Naive thymus-derived CD4-positive, alpha-beta T cell (primary cell): ENCODE measurements at regions not wholly inside any gene's neighbourhood (a gene's known extent, or its start where the extent isn't known, plus 50 kb on each side); places are given as distances from the start of the nearest gene placed in this dataset.
A peak's percentile ranks its signal among the peaks of the same experiment; 100 is the strongest.

Experiments used
- ATAC-seq: fragments of 150-1000 bp; cut with Tn5 transposase; 2 replicates; pipeline ENCODE4 v1.10.0; 2021; ENCODE audit warnings: mild to moderate bottlenecking, moderate library complexity
- CTCF ChIA-PET: fragments of 350-600 bp; sonication (Branson Sonifier 250); formaldehyde crosslinking; loops from one replicate; lab custom pipeline; 2021; ENCODE audit warnings: antibody characterized with exemption; lab: Charles Lee
- POLR2A ChIA-PET: fragments of 350-600 bp; sonication (Branson Sonifier 250); formaldehyde crosslinking; loops from one replicate; lab custom pipeline; 2021; ENCODE audit warnings: antibody characterized with exemption, inconsistent platforms; lab: Charles Lee
- DNase-seq, 9 donors: peaks; one replicate each; pipeline versions ENCODE4 v3.0.0 to v3.0.0-alpha.2; 2020 to 2022; ENCODE audit warnings: mixed read lengths in 1 of 9
- H3K27ac ChIP-seq: one replicate; pipeline ENCODE4 v1.7.0; 2013; ENCODE audit warnings: mild to moderate bottlenecking, low read depth, low read length, moderate library complexity
- H3K27me3 ChIP-seq, 2 donors: one replicate each; pipeline ENCODE4 v1.7.0; 2013; ENCODE audit warnings: low read length in 2 of 2, mild to moderate bottlenecking in 2 of 2, moderate library complexity in 2 of 2; ENCODE audit not compliant: control insufficient read depth in 2 of 2, insufficient read depth in 2 of 2
- H3K36me3 ChIP-seq, 3 experiments: 1 replicate in 2 of 3; 2 replicates in 1 of 3; pipeline ENCODE4 v1.7.0; 2013; ENCODE audit warnings: low read length in 3 of 3, mild to moderate bottlenecking in 3 of 3, moderate library complexity in 1 of 3; ENCODE audit not compliant: insufficient read depth in 3 of 3, control insufficient read depth in 2 of 3
- H3K4me1 ChIP-seq, 2 donors: one replicate each; pipeline ENCODE4 v1.7.0; 2013; ENCODE audit warnings: low read length in 2 of 2, mild to moderate bottlenecking in 2 of 2, moderate library complexity in 1 of 2; ENCODE audit not compliant: control insufficient read depth in 2 of 2, insufficient read depth in 2 of 2
- H3K4me3 ChIP-seq: 2 replicates; pipeline ENCODE4 v1.7.0; 2013; ENCODE audit warnings: mild to moderate bottlenecking, low read length
- H3K9me3 ChIP-seq, 3 experiments: 1 replicate in 2 of 3; 2 replicates in 1 of 3; pipeline ENCODE4 v1.7.0; 2013; ENCODE audit warnings: low read length in 3 of 3; ENCODE audit not compliant: control insufficient read depth in 2 of 3
- H3K27ac Mint-ChIP-seq, 9 donors: one replicate each; pipeline ENCODE4 v1.8.0; 2020 to 2022; ENCODE audit warnings: mixed read lengths in 9 of 9, mild to moderate bottlenecking in 8 of 9, moderate library complexity in 5 of 9, inconsistent platforms in 2 of 9
- H3K27me3 Mint-ChIP-seq, 5 donors: one replicate each; pipeline ENCODE4 v1.8.0; 2021 to 2022; ENCODE audit warnings: mixed read lengths in 5 of 5, mild to moderate bottlenecking in 1 of 5
- H3K36me3 Mint-ChIP-seq, 5 donors: one replicate each; pipeline ENCODE4 v1.8.0; 2020 to 2022; ENCODE audit warnings: mixed read lengths in 5 of 5, mild to moderate bottlenecking in 3 of 5, inconsistent platforms in 1 of 5
- H3K4me1 Mint-ChIP-seq, 7 donors: one replicate each; pipeline ENCODE4 v1.8.0; 2020 to 2022; ENCODE audit warnings: mixed read lengths in 7 of 7, mild to moderate bottlenecking in 3 of 7, inconsistent platforms in 1 of 7
- H3K4me3 Mint-ChIP-seq, 10 donors: one replicate each; pipeline ENCODE4 v1.8.0; 2020 to 2022; ENCODE audit warnings: mild to moderate bottlenecking in 10 of 10, mixed read lengths in 10 of 10, moderate library complexity in 6 of 10, inconsistent platforms in 2 of 10
- H3K9me3 Mint-ChIP-seq, 11 donors: one replicate each; pipeline ENCODE4 v1.8.0; 2020 to 2022; ENCODE audit warnings: mixed read lengths in 11 of 11, mild to moderate bottlenecking in 4 of 11, inconsistent platforms in 1 of 11, moderate library complexity in 1 of 11
- intact Hi-C, 2 donors: fragments of 100-400 bp; cut with micrococcal nuclease; formaldehyde crosslinking; loops; one replicate each; pipeline ENCODE4 v1.15.1; 2023

DNA sequence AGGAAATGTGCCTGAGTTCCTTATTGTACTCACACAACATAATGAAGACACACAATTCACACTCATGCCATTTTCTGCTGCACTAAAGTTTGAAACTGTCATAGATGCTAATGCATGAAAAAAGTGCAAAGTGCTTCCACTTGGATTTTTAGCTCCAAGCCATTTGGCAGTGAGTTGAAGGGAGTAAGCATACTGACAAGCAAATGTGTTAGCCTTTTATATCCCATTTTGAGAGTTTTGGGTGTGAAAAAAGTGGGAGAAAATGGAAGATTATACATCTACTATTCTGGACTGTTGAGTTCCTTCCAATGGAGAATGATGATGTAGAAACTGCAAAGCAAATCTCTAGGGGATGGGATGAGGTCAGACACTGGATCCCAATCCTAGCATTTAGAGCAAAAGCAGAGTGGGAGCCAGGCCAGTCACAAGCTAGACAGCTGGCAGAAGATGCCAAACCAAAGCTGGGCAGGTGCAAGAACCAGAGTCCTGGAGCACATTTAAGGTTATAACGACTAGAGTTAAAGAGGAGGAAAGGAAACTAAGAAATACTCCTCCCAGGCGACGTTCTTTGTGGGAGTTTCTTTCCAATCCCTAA, 216.8 kb downstream of the FBXO8 start:
- Mint-ChIP-seq H3K36me3 (no peaks in the 10 kb centered on the region), H3K27me3 (peaks cover 0 to 12% (median 4%) of the 10 kb centered on the region in 5 donors), H3K9me3 (peaks cover 0 to 9% (median 0%) of the 10 kb centered on the region in 11 donors), H3K4me1 (no peaks in the 10 kb centered on the region), H3K4me3 (no peak overlapping the region), H3K27ac (no peak overlapping the region)
- ATAC-seq = no peak
- Histone ChIP-seq H3K4me3 (no peak overlapping the region), H3K36me3 (no peaks in the 10 kb centered on the region), H3K9me3 (no peaks in the 10 kb centered on the region), H3K27ac (no peak overlapping the region), H3K4me1 (no peaks in the 10 kb centered on the region), H3K27me3 (no peaks in the 10 kb centered on the region)
- intact Hi-C loops = no loop called here
- CTCF ChIA-PET = no interaction called here
- DNase-seq = no peak
- POLR2A ChIA-PET = no interaction called here

- no peak overlapping the region for H3K27ac Mint-ChIP-seq
- intact Hi-C loops = no loop called here
- Histone ChIP-seq H3K4me3 (no peak overlapping the region), H3K27ac (no peak overlapping the region), H3K9me3 (no peaks in the 10 kb centered on the region), H3K27me3 (no peaks in the 10 kb centered on the region), H3K36me3 (no peaks in the 10 kb centered on the region), H3K4me1 (no peaks in the 10 kb centered on the region)
- ATAC-seq = no peak
- no peak for DNase-seq
- no peaks in the 10 kb centered on the region for H3K36me3 Mint-ChIP-seq
- H3K4me3 Mint-ChIP-seq = no peak overlapping the region
- POLR2A ChIA-PET = no interaction called here
- CTCF ChIA-PET = no interaction called here
- peaks cover 0 to 7% (median 3%) of the 10 kb centered on the region in 11 donors for H3K9me3 Mint-ChIP-seq
- no peaks in the 10 kb centered on the region for H3K4me1 Mint-ChIP-seq
- H3K27me3 Mint-ChIP-seq = peaks cover 0 to 6% (median 4%) of the 10 kb centered on the region in 5 donors
These were observed 220.6 kb downstream of the FBXO8 start for GRCh38 chr4:174062831-174063230.

DNA sequence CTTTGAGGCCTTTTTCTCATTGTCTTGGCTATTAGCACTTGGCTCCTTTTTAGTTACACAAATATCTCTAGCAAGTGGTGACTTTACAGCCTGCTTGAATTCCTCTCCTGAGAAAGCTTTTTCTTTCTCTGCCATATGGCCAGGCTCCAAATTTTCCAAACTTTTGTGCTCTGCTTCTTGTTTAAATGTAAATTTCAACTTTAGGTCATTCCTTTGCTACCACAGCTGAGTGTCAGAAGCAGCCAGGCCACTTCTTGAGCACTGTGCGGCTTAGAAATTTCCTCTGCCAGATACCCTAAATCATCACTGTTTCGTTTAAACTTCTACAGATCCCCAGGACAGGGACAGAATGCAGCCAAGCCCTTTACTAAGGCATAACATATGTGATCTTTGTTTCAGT, 222.4 kb downstream of the FBXO8 start:
- peaks cover 0 to 15% (median 3%) of the 10 kb centered on the region in 11 donors for H3K9me3 Mint-ChIP-seq
- intact Hi-C loops = no loop called here

GRCh38 chr4:174058846-174059245, 224.6 kb downstream of the FBXO8 start:
- H3K36me3 ChIP-seq = no peaks in the 10 kb centered on the region
- no peaks in the 10 kb centered on the region for H3K27me3 ChIP-seq
- H3K4me3 Mint-ChIP-seq = no peak overlapping the region
- H3K4me1 ChIP-seq = no peaks in the 10 kb centered on the region
- no peak overlapping the region for H3K27ac ChIP-seq
- peaks cover 0 to 1% (median 0%) of the 10 kb centered on the region in 7 donors for H3K4me1 Mint-ChIP-seq
- H3K27ac Mint-ChIP-seq = no peak overlapping the region
- no peak overlapping the region for H3K4me3 ChIP-seq
- CTCF ChIA-PET = no interaction called here
- POLR2A ChIA-PET = no interaction called here
- ATAC-seq (peak; percentile 24), DNase-seq (no peak)
- H3K36me3 Mint-ChIP-seq = no peaks in the 10 kb centered on the region
- intact Hi-C loops = no loop called here
- no peaks in the 10 kb centered on the region for H3K9me3 ChIP-seq
- H3K27me3 Mint-ChIP-seq = no peaks in the 10 kb centered on the region
- peaks cover 0 to 20% (median 3%) of the 10 kb centered on the region in 11 donors for H3K9me3 Mint-ChIP-seq

More for the DNA sequence above, 222.4 kb downstream of the FBXO8 start:
- H3K27ac ChIP-seq = no peak overlapping the region
- peaks cover 0 to 4% (median 0%) of the 10 kb centered on the region in 5 donors for H3K27me3 Mint-ChIP-seq
- H3K36me3 Mint-ChIP-seq = no peaks in the 10 kb centered on the region
- ATAC-seq (no peak), DNase-seq (no peak)
- ChIA-PET CTCF (no interaction called here), POLR2A (no interaction called here)
- no peak overlapping the region for H3K4me3 ChIP-seq
- peaks cover 0 to 1% (median 0%) of the 10 kb centered on the region in 7 donors for H3K4me1 Mint-ChIP-seq
- no peak overlapping the region for H3K4me3 Mint-ChIP-seq
- no peaks in the 10 kb centered on the region for H3K36me3 ChIP-seq
- H3K27ac Mint-ChIP-seq = no peak overlapping the region
- no peaks in the 10 kb centered on the region for H3K27me3 ChIP-seq
- H3K4me1 ChIP-seq = no peaks in the 10 kb centered on the region
- H3K9me3 ChIP-seq = no peaks in the 10 kb centered on the region

DNA sequence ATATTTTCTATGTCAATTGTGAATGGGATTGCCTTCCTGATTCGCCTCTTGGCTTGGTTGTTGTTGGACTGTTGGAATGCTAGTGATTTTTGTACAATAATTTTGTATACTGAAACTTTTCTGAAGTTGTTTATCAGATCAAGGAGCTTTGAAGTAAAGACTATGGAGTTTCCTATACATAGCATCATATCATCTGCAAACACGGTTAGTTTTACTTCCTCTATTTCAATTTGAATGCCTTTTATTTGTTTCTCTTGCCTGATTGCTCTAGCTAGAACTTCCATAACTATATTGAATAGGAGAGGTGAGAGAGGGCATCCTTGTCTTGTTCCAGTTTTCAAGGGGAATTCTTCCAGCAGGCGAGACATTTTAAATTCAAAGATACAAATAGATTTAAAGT, 226.5 kb downstream of the FBXO8 start:
- Histone ChIP-seq H3K4me1 (no peaks in the 10 kb centered on the region), H3K9me3 (no peaks in the 10 kb centered on the region), H3K4me3 (no peak overlapping the region), H3K27ac (no peak overlapping the region), H3K27me3 (no peaks in the 10 kb centered on the region), H3K36me3 (no peaks in the 10 kb centered on the region)
- intact Hi-C loops = no loop called here
- CTCF ChIA-PET = no interaction called here
- ATAC-seq (no peak), DNase-seq (no peak)
- H3K27me3 Mint-ChIP-seq = peaks cover 0 to 9% (median 0%) of the 10 kb centered on the region in 5 donors
- POLR2A ChIA-PET = no interaction called here
- H3K4me3 Mint-ChIP-seq = no peak overlapping the region
- H3K4me1 Mint-ChIP-seq = peaks cover 0 to 1% (median 0%) of the 10 kb centered on the region in 7 donors
- H3K9me3 Mint-ChIP-seq = peaks cover 0 to 20% (median 3%) of the 10 kb centered on the region in 11 donors
- H3K27ac Mint-ChIP-seq = no peak overlapping the region
- no peaks in the 10 kb centered on the region for H3K36me3 Mint-ChIP-seq

DNA sequence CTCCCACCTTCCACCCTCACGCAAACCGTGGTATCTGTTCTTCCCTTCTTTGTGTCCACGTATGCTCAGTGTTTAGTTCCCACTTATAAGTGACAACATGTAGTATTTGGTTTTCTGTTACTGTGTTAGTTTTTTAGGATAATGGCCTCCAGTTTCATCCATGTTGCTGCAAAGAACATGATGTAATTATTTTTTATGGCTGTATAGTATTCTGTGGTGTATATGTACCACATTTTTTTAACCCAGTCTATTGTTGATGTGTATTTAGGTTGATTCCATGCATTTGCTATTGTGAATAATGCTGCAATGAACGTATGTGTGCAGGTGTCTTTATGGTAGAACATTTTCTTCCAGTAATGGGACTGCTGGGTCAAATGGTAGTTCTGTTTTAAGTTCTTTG, 228.1 kb downstream of the FBXO8 start:
- Mint-ChIP-seq H3K9me3 (peaks cover 0 to 15% (median 4%) of the 10 kb centered on the region in 11 donors), H3K36me3 (no peaks in the 10 kb centered on the region), H3K27me3 (peaks cover 0 to 9% (median 0%) of the 10 kb centered on the region in 5 donors), H3K4me3 (no peak overlapping the region), H3K27ac (no peak overlapping the region), H3K4me1 (peaks cover 0 to 1% (median 0%) of the 10 kb centered on the region in 7 donors)
- H3K4me3 ChIP-seq = no peak overlapping the region
- H3K27ac ChIP-seq = no peak overlapping the region
- H3K36me3 ChIP-seq = no peaks in the 10 kb centered on the region
- H3K27me3 ChIP-seq = no peaks in the 10 kb centered on the region
- ATAC-seq (no peak), DNase-seq (no peak)
- ChIA-PET POLR2A (no interaction called here), CTCF (no interaction called here)
- intact Hi-C loops = no loop called here
- H3K9me3 ChIP-seq = no peaks in the 10 kb centered on the region
- H3K4me1 ChIP-seq = no peaks in the 10 kb centered on the region

GRCh38 chr4:174053895-174054294, 229.6 kb downstream of the FBXO8 start:
- Histone ChIP-seq H3K9me3 (no peaks in the 10 kb centered on the region), H3K4me3 (no peak overlapping the region), H3K36me3 (no peaks in the 10 kb centered on the region), H3K4me1 (no peaks in the 10 kb centered on the region), H3K27me3 (no peaks in the 10 kb centered on the region), H3K27ac (no peak overlapping the region)
- ATAC-seq = no peak
- no peaks in the 10 kb centered on the region for H3K36me3 Mint-ChIP-seq
- peaks cover 0 to 9% (median 0%) of the 10 kb centered on the region in 5 donors for H3K27me3 Mint-ChIP-seq
- H3K9me3 Mint-ChIP-seq = peaks cover 0 to 15% (median 5%) of the 10 kb centered on the region in 11 donors
- peaks cover 0 to 1% (median 0%) of the 10 kb centered on the region in 7 donors for H3K4me1 Mint-ChIP-seq
- ChIA-PET POLR2A (no interaction called here), CTCF (no interaction called here)
- intact Hi-C loops = no loop called here
- no peak overlapping the region for H3K27ac Mint-ChIP-seq
- no peak for DNase-seq
- no peak overlapping the region for H3K4me3 Mint-ChIP-seq
